Progenitor cell of endocrine pancreas (in vitro differentiated cells): ENCODE measurements at regions not wholly inside any gene's neighbourhood (a gene's known extent, or its start where the extent isn't known, plus 50 kb on each side); places are given as distances from the start of the nearest gene placed in this dataset.

Experiments used
- DNase-seq: peaks from one replicate; pipeline ENCODE4 v3.0.0; 2021; ENCODE audit warnings: low spot score; ENCODE audit not compliant: unreplicated experiment
- H3K27ac Mint-ChIP-seq: 2 replicates; pipeline ENCODE4 v1.8.0; 2021; ENCODE audit warnings: mild to moderate bottlenecking, moderate library complexity, mixed read lengths
- H3K27me3 Mint-ChIP-seq: 2 replicates; pipeline ENCODE4 v1.8.0; 2021; ENCODE audit warnings: mixed read lengths
- H3K36me3 Mint-ChIP-seq: 2 replicates; pipeline ENCODE4 v1.8.0; 2022; ENCODE audit warnings: mixed read lengths; ENCODE audit not compliant: insufficient read depth
- H3K4me1 Mint-ChIP-seq: 2 replicates; pipeline ENCODE4 v1.8.0; 2021; ENCODE audit warnings: low read depth, mixed read lengths
- H3K4me3 Mint-ChIP-seq: 2 replicates; pipeline ENCODE4 v1.8.0; 2021; ENCODE audit warnings: low read depth, mild to moderate bottlenecking, moderate library complexity, mixed read lengths
- H3K9me3 Mint-ChIP-seq: 2 replicates; pipeline ENCODE4 v1.8.0; 2021; ENCODE audit warnings: low read depth, mixed read lengths
- CTCF ChIP-seq: fragments of 200-600 bp; sonication (generic); IDR thresholded peaks from one replicate; pipeline ENCODE4 v1.5.0; 2021; ENCODE audit warnings: antibody characterized with exemption, mild to moderate bottlenecking; ENCODE audit not compliant: unreplicated experiment

GRCh38 chr6:149160943-149161342, 156.6 kb upstream of the TAB2 start:
- Mint-ChIP-seq H3K27me3 (peaks cover 43% of the 10 kb centered on the region), H3K4me1 (peaks cover 3% of the 10 kb centered on the region), H3K36me3 (no peaks in the 10 kb centered on the region), H3K27ac (no peak overlapping the region), H3K9me3 (no peaks in the 10 kb centered on the region), H3K4me3 (no peak overlapping the region)
- no peak for TF ChIP-seq CTCF
- DNase-seq: no peak

DNA sequence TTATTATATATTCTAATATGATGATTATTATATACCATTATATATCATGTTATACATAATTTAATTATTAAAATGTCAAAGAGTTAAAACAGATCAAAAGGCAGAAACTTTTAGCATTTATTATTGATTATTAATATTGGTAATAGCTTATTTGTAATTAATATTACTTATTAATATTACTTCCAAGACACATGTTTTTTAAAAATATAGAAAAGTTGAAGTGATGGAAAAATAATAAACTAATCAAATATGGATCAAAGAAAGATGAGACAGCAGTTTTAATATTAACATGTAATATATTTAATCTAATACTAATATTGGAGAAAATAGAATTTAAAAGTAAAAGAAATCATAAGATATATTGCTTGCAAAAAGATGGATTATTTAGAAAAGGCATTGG, 154.6 kb upstream of the TAB2 start:
- Mint-ChIP-seq H3K27ac (no peak overlapping the region), H3K4me3 (no peak overlapping the region), H3K9me3 (no peaks in the 10 kb centered on the region), H3K27me3 (peaks cover 52% of the 10 kb centered on the region), H3K36me3 (no peaks in the 10 kb centered on the region), H3K4me1 (peaks cover 2% of the 10 kb centered on the region)
- no peak for DNase-seq
- TF ChIP-seq CTCF: no peak

DNA sequence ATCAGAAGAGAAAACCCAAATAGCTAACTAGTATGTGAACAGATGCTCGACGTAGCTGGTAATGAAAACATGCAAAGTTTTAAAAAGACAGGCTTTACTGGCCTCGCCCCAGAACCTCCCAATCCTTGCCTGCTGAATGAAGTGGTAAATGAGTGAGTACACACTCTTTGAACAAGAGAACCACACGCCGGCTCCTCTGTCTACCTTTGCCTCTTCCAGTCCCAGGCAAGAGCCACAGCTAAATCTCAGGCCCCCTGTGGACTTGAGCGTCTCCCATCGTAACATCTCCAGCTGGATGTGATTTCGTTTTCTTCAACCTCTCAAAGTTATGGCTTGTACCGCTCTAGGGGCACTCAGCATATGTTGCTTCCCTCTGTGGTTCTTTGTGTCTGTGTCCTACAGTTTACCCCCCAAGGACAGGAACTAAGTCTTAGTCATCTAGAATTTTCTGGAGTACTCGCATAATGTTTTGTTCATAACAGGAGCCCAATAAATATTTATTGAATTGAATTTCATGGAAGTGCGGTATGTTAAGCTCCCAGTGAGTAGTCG, 153.2 kb upstream of the TAB2 start:
- Mint-ChIP-seq H3K4me1 (peaks cover 2% of the 10 kb centered on the region), H3K27me3 (peaks cover 52% of the 10 kb centered on the region), H3K4me3 (no peak overlapping the region), H3K36me3 (no peaks in the 10 kb centered on the region), H3K9me3 (no peaks in the 10 kb centered on the region), H3K27ac (no peak overlapping the region)
- no peak for DNase-seq
- TF ChIP-seq CTCF: no peak

DNA sequence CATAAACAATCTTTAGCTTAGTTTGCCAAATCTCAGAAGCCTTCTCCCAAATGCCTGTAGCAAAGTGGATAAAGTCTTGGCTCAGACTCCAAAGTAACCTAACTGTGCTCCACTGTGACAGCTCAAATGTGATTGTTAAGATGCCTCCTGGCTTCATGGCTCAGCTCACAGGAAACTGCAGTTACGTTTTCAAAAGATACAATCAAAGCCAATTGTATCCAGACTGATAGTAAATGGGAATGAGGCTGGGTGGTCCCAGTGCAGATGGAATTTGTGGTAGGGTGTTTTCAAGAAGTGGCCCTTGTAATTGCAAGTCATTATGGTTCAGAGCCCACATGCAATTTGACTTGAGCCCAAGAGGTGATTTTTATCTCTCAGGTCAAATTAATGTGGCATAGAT, 151.2 kb upstream of the TAB2 start:
- Mint-ChIP-seq H3K36me3 (no peaks in the 10 kb centered on the region), H3K27ac (no peak overlapping the region), H3K4me3 (no peak overlapping the region), H3K9me3 (no peaks in the 10 kb centered on the region), H3K4me1 (peaks cover 4% of the 10 kb centered on the region), H3K27me3 (peaks cover 65% of the 10 kb centered on the region)
- no peak for TF ChIP-seq CTCF
- no peak for DNase-seq

DNA sequence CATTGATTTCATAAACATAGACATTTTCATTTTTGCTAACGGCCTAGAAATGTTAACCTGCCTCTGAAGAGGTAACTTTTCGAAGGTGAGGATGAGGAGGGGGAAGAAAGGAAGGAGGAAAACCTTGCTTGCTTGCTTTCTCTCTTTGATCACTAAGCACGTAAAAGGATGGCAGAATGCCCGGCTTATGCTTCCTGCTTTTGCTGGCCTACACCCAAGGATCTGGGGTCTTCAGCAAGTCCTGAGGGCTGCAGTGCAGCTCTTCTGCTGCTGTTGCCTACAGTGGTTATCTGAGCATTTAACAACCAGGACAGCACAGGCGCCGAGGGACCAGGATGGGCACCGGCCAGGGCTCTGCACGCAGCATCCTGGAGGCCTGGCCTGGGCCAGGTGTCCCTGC, 150.8 kb upstream of the TAB2 start:
- DNase-seq: no peak
- Mint-ChIP-seq H3K4me1 (peaks cover 4% of the 10 kb centered on the region), H3K36me3 (no peaks in the 10 kb centered on the region), H3K9me3 (no peaks in the 10 kb centered on the region), H3K27ac (no peak overlapping the region), H3K4me3 (no peak overlapping the region), H3K27me3 (peaks cover 66% of the 10 kb centered on the region)
- no peak for TF ChIP-seq CTCF
